Ectodermal cell (in vitro differentiated cells): ENCODE measurements at regions not wholly inside any gene's neighbourhood (a gene's known extent, or its start where the extent isn't known, plus 50 kb on each side); places are given as distances from the start of the nearest gene placed in this dataset.
A peak's percentile ranks its signal among the peaks of the same experiment; 100 is the strongest.

Experiments
- H3K27ac ChIP-seq: 2 replicates; pipeline ENCODE4 v1.7.0; 2013; ENCODE audit warnings: mild to moderate bottlenecking, low read depth, low read length; ENCODE audit not compliant: insufficient read depth, poor library complexity, severe bottlenecking
- H3K27me3 ChIP-seq: 2 replicates; pipeline ENCODE4 v1.7.0; 2013; ENCODE audit warnings: mild to moderate bottlenecking, low read length; ENCODE audit not compliant: insufficient read depth, control insufficient read depth, poor library complexity, severe bottlenecking
- H3K36me3 ChIP-seq: one replicate; pipeline ENCODE4 v1.7.0; 2013; ENCODE audit warnings: low read length; ENCODE audit not compliant: control insufficient read depth, insufficient read depth
- H3K4me1 ChIP-seq: one replicate; pipeline ENCODE4 v1.7.0; 2013; ENCODE audit warnings: low read length; ENCODE audit not compliant: control insufficient read depth, insufficient read depth
- H3K4me3 ChIP-seq: 2 replicates; pipeline ENCODE4 v1.7.0; 2013; ENCODE audit warnings: low read depth, low read length, control low read depth; ENCODE audit not compliant: insufficient read depth
- H3K9me3 ChIP-seq: 2 replicates; pipeline ENCODE4 v1.7.0; 2013; ENCODE audit warnings: mild to moderate bottlenecking, low read length, moderate library complexity; ENCODE audit not compliant: control insufficient read depth
- WGBS, 2 experiments: methylation state at CpG; one replicate each; pipeline ENCODE4 v1.1.7; 2013; ENCODE audit warnings: missing lambda C conversion rate in 2 of 2; 5-methylcytosine and 5-hydroxymethylcytosine counted together

DNA sequence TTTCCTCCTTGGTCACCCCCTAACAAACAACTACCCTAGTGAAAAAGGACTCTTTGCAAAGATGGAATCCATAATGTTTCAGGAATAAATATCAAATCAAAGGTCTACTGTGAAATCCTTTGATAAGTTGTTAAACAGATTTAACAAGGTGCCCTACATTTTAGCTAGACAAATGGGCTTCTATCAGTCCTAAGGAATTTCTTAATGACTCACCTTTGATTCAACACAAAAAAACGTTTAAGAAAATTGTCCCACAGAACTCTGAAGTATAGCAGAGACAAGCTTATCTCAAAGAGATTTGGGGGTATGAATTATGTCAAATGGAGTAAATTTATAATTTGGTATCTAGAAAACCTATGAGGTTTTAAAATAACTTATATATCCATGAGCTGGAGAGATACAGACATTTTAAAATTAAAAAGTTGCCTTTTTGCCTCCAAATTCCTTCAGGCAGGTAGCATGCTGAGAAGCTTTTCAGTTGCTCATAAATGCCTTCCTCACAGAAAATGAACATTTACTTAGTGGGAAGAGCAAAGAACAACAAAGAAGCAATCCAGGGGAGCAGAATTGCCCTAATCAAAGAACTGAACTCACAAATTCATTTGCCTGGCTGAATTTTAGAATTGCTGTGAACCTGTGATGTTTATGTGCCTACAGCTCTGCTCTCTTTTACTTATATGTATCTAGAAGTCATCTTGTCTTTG lies 649.3 kb downstream of the STPG2 start:
- Histone ChIP-seq H3K27me3 (no peaks in the 10 kb centered on the region), H3K9me3 (no peaks in the 10 kb centered on the region), H3K36me3 (no peaks in the 10 kb centered on the region), H3K4me1 (peaks cover 4% of the 10 kb centered on the region), H3K27ac (no peak overlapping the region), H3K4me3 (no peak overlapping the region)
- WGBS, 2 experiments, result 20% methylated on average over 1 of the region's 1 CpG; no CpG with 5 or more reads in 1 of the 2 experiments

DNA sequence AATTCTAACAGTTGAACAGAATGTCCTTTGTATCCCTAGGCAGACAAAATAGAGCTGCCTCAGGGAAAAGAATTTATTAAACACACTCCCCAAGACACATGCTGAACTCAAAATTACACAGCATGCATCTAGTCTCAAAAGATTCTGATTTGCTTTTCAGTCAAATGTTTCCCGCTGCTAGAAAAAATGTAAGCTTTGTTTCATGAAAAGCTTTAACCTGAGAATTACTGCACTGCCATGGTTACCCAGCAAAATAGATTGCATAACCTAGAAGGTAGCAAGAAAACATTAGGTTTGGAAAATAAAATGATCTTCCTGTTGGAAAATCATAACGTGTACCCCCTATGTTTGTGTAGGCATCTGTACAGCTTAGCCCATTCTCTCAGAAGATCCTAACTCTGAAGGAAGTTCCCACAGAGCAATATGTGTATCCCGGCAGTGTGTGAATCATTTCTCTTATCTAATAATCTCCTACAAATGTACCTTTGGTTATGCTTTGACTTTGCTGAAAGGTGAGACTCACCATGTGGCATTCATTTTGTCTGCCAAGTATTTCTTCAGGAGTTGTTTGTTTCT lies 646.9 kb downstream of the STPG2 start:
- Histone ChIP-seq H3K4me3 (no peak overlapping the region), H3K4me1 (peaks cover 4% of the 10 kb centered on the region), H3K9me3 (no peaks in the 10 kb centered on the region), H3K27ac (peak overlapping the region; percentile 58), H3K27me3 (no peaks in the 10 kb centered on the region), H3K36me3 (no peaks in the 10 kb centered on the region)
- WGBS, 2 experiments, result 73 to 78% methylated on average over 3 of the region's 3 CpGs

DNA sequence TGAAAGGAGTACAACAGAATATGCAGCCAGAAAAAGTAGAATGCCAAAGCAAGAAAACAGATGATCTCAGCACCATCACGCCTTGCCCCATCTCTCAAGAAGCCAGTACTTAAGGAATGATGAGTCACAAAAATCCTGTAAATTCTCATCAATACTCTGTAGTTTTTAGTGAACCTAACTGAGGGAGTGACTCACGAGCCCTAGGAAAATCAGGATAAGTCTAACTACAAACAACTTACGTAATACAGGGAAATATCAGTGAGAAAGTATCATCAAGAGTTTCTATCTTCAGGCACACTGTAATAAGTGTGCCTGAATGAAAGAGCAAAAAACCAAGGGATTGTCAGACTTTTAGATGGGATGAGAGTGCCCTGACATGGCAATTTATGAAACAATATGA lies 644.4 kb downstream of the STPG2 start:
- no peak overlapping the region for H3K27ac ChIP-seq
- no peak overlapping the region for H3K4me3 ChIP-seq
- H3K4me1 ChIP-seq, result peaks cover 4% of the 10 kb centered on the region
- no peaks in the 10 kb centered on the region for H3K36me3 ChIP-seq
- no peaks in the 10 kb centered on the region for H3K27me3 ChIP-seq
- 92 to 94% methylated on average over 3 of the region's 3 CpGs for WGBS, 2 experiments
- H3K9me3 ChIP-seq, result no peaks in the 10 kb centered on the region

DNA sequence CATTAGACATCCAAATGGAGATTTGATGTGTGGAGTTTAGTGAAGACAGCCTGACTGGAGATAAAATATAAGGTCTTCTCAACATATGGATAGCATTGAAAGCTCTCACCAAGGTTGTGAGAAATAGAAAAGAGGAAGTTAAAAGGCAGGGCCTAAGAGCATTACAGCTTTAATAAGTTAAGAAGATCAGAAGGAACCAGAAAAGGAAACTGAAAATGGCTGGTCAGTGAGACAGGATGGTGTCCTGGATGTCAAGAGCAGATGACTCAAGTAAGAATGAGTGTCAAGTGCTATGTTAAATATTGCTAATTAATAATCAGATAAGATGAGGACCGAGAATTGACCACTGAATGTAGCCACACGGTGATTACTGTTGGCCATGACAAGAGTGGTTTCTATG lies 642.9 kb downstream of the STPG2 start:
- Histone ChIP-seq H3K36me3 (no peaks in the 10 kb centered on the region), H3K9me3 (no peaks in the 10 kb centered on the region), H3K27ac (no peak overlapping the region), H3K27me3 (no peaks in the 10 kb centered on the region), H3K4me1 (peaks cover 4% of the 10 kb centered on the region), H3K4me3 (no peak overlapping the region)
- WGBS, 2 experiments, result 92 to 94% methylated on average over 2 of the region's 2 CpGs

DNA sequence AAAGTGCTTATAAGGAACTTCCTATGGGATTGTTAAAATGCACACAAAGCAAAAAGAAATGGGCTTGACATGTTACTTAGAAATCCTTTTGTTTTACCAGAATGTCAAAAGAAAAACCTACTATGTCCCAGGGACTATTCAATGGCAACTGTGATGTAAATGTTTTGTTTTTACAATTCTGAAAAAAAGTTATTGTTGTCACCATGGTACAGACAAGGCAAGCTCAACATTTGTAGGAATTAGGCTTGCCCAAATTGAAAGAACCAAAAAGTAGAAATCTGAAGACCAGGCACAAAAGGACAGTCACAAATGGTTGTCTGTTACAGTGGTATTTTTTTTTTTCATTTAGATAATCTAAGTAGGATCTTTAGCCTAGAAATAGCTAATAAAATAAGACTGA lies 638.6 kb downstream of the STPG2 start:
- H3K27ac ChIP-seq, result no peak overlapping the region

DNA sequence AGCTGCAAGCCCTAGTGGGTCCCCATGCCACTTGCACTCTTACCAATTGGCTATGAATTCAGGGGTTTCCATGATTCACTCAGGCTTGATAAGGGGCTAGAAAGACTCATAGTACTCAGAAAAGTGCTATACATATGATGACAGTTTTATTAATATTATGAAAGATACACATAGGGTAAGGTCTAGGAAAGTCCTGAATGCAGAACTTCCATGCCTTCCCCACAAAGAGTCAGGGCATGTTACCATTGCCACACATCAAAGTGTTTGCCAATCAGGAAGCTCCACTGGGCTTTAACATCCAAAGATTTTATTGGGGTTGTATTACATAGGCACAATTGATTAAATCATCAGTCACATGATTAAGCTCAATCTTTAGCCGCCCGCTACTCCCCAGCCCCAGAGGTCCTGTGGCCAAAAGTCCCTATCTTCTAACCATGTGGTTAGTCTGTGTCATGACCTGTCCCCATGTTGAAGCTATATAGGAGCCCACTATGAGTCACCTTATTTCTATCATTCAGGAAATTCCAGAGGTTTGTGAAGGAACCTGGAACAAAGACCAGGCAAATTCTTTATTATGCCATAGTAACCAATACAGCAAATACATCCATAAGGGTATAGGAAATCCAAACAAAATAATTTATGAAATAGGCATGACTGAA lies 635.6 kb downstream of the STPG2 start:
- H3K36me3 ChIP-seq, result no peaks in the 10 kb centered on the region
- H3K9me3 ChIP-seq, result no peaks in the 10 kb centered on the region
- no peaks in the 10 kb centered on the region for H3K27me3 ChIP-seq
- H3K4me3 ChIP-seq, result no peak overlapping the region
- 93 to 97% methylated on average over 2 of the region's 2 CpGs for WGBS, 2 experiments
- H3K27ac ChIP-seq, result no peak overlapping the region
- H3K4me1 ChIP-seq, result no peaks in the 10 kb centered on the region

More for the DNA sequence above, 638.6 kb downstream of the STPG2 start:
- Histone ChIP-seq H3K4me3 (no peak overlapping the region), H3K36me3 (no peaks in the 10 kb centered on the region), H3K27me3 (no peaks in the 10 kb centered on the region), H3K9me3 (no peaks in the 10 kb centered on the region), H3K4me1 (no peaks in the 10 kb centered on the region)
